ENCODE measurements at regions not wholly inside any gene's neighbourhood (a gene's known extent, or its start where the extent isn't known, plus 50 kb on each side); places are given as distances from the start of the nearest gene placed in this dataset.

- no peaks in the 10 kb centered on the region for H3K27me3 ChIP-seq
- DNase-seq, result no peak
- H3K4me1 ChIP-seq, result no peaks in the 10 kb centered on the region
- intact Hi-C loops (cut with DNase I), result no loop called here
- H3K36me3 ChIP-seq, result no peaks in the 10 kb centered on the region
- WGBS, 2 donors, result 71 to 74% methylated on average over 4 of the region's 4 CpGs
- H3K9me3 ChIP-seq, result peaks cover 0 to 18% (median 0%) of the 10 kb centered on the region in 3 donors
- H3K4me3 ChIP-seq, result no peak overlapping the region
- no peak overlapping the region for H3K27ac ChIP-seq
- TF ChIP-seq CTCF (IDR thresholded peaks at IDR 0.05) (no peak), POLR2A (IDR thresholded peaks at IDR 0.05) (no peak)
These were observed 128.9 kb downstream of the ZIC1 start for GRCh38 chr3:147538034-147538433.

GRCh38 chr3:147540921-147541320 is 131.8 kb downstream of the ZIC1 start:
- H3K4me3 ChIP-seq, result no peak overlapping the region
- no peaks in the 10 kb centered on the region for H3K36me3 ChIP-seq
- no peak overlapping the region for H3K27ac ChIP-seq
- H3K27me3 ChIP-seq, result no peaks in the 10 kb centered on the region
- H3K4me1 ChIP-seq, result no peaks in the 10 kb centered on the region
- peaks cover 0 to 18% (median 0%) of the 10 kb centered on the region in 3 donors for H3K9me3 ChIP-seq
- intact Hi-C loops (cut with DNase I), result no loop called here
- TF ChIP-seq POLR2A (IDR thresholded peaks at IDR 0.05), result no peak
- TF ChIP-seq CTCF (IDR thresholded peaks at IDR 0.05), result no peak
- DNase-seq, result no peak

- Histone ChIP-seq H3K36me3 (no peaks in the 10 kb centered on the region), H3K4me1 (no peaks in the 10 kb centered on the region), H3K9me3 (peaks cover 0 to 21% (median 0%) of the 10 kb centered on the region in 3 donors), H3K27ac (no peak overlapping the region), H3K27me3 (no peaks in the 10 kb centered on the region), H3K4me3 (no peak overlapping the region)
- DNase-seq, result no peak
- TF ChIP-seq POLR2A (IDR thresholded peaks at IDR 0.05) (no peak), CTCF (IDR thresholded peaks at IDR 0.05) (no peak)
- intact Hi-C loops (cut with DNase I), result no loop called here
These were observed 135.1 kb downstream of the ZIC1 start for GRCh38 chr3:147544290-147544689.

- Histone ChIP-seq H3K27me3 (no peaks in the 10 kb centered on the region), H3K27ac (no peak overlapping the region), H3K4me1 (no peaks in the 10 kb centered on the region), H3K4me3 (no peak overlapping the region), H3K36me3 (no peaks in the 10 kb centered on the region), H3K9me3 (peaks cover 0 to 3% (median 0%) of the 10 kb centered on the region in 3 donors)
- intact Hi-C loops (cut with DNase I), result no loop called here
- TF ChIP-seq POLR2A (IDR thresholded peaks at IDR 0.05), result no peak
- TF ChIP-seq CTCF (IDR thresholded peaks at IDR 0.05), result no peak
- no peak for DNase-seq
- 66 to 74% methylated on average over 2 to 3 of the region's 3 CpGs for WGBS, 2 donors
These were observed 142.3 kb downstream of the ZIC1 start for GRCh38 chr3:147551491-147551890.

GRCh38 chr3:147554332-147554731 is 145.2 kb downstream of the ZIC1 start:
- no peak overlapping the region for H3K27ac ChIP-seq
- intact Hi-C loops (cut with DNase I), result no loop called here
- peaks cover 0 to under 1% (median 0%) of the 10 kb centered on the region in 3 donors for H3K9me3 ChIP-seq
- DNase-seq, result no peak
- TF ChIP-seq POLR2A (IDR thresholded peaks at IDR 0.05) (no peak), CTCF (IDR thresholded peaks at IDR 0.05) (no peak)
- H3K4me3 ChIP-seq, result no peak overlapping the region
- no peaks in the 10 kb centered on the region for H3K4me1 ChIP-seq
- no peaks in the 10 kb centered on the region for H3K27me3 ChIP-seq
- H3K36me3 ChIP-seq, result no peaks in the 10 kb centered on the region

Measured in esophagus squamous epithelium (tissue), 5 donors.